Hepatocyte (in vitro differentiated cells): ENCODE measurements at regions not wholly inside any gene's neighbourhood (a gene's known extent, or its start where the extent isn't known, plus 50 kb on each side); places are given as distances from the start of the nearest gene placed in this dataset.

Source experiments
- DNase-seq: peaks from one replicate; pipeline ENCODE4 v3.0.0-alpha.2; 2016; ENCODE audit warnings: low spot score
- H2AFZ ChIP-seq: fragments of 200-600 bp; sonication (generic); 2 replicates; pipeline ENCODE4 v1.6.0; 2016; ENCODE audit warnings: antibody characterized with exemption, mild to moderate bottlenecking
- H3K27ac ChIP-seq: fragments of 200-600 bp; sonication (generic); 2 replicates; pipeline ENCODE4 v1.5.1; 2016; ENCODE audit warnings: mild to moderate bottlenecking
- H3K27me3 ChIP-seq: fragments of 200-600 bp; sonication (generic); 2 replicates; pipeline ENCODE4 v1.6.1; 2016
- H3K36me3 ChIP-seq: fragments of 200-600 bp; sonication (generic); replicated peaks from 2 replicates; pipeline ENCODE4 v1.5.1; 2016; ENCODE audit warnings: low read depth; ENCODE audit not compliant: insufficient read depth
- H3K4me1 ChIP-seq: fragments of 200-600 bp; sonication (generic); 2 replicates; pipeline ENCODE4 v1.5.1; 2016; ENCODE audit warnings: mild to moderate bottlenecking, moderate library complexity; ENCODE audit not compliant: insufficient read depth
- H3K4me2 ChIP-seq: fragments of 200-600 bp; sonication (generic); 2 replicates; pipeline ENCODE4 v1.6.0; 2016
- H3K4me3 ChIP-seq: fragments of 200-600 bp; sonication (generic); 2 replicates; pipeline ENCODE4 v1.5.1; 2016; ENCODE audit warnings: mild to moderate bottlenecking
- H3K79me2 ChIP-seq: fragments of 200-600 bp; sonication (generic); 2 replicates; pipeline ENCODE4 v1.6.0; 2017; ENCODE audit warnings: mild to moderate bottlenecking
- H3K9me2 ChIP-seq: fragments of 200-600 bp; sonication (generic); replicated peaks from 2 replicates; pipeline ENCODE4 v1.6.0; 2017; ENCODE audit warnings: mild to moderate bottlenecking; ENCODE audit not compliant: insufficient read depth
- H3K9me3 ChIP-seq: fragments of 200-600 bp; sonication (generic); 2 replicates; pipeline ENCODE4 v1.5.1; 2016; ENCODE audit warnings: low read depth, mild to moderate bottlenecking
- H4K20me1 ChIP-seq: fragments of 200-600 bp; sonication (generic); 2 replicates; pipeline ENCODE4 v1.6.0; 2016; ENCODE audit warnings: mild to moderate bottlenecking; ENCODE audit not compliant: insufficient read depth, poor library complexity, severe bottlenecking
- CTCF ChIP-seq: fragments of 200-600 bp; sonication (generic); IDR thresholded peaks from 2 replicates; pipeline ENCODE4 v1.5.1; 2016; ENCODE audit warnings: antibody characterized with exemption, mild to moderate bottlenecking; ENCODE audit not compliant: poor library complexity
- EZH2 ChIP-seq: fragments of 200-600 bp; sonication (generic); IDR thresholded peaks from 2 replicates; pipeline ENCODE4 v1.6.1; 2016; ENCODE audit warnings: antibody characterized with exemption, mild to moderate bottlenecking, borderline replicate concordance
- EZH2phosphoT487 ChIP-seq: fragments of 200-600 bp; sonication (generic); IDR thresholded peaks from one replicate; pipeline ENCODE4 v1.6.1; 2018; ENCODE audit warnings: antibody characterized with exemption, mild to moderate bottlenecking, low read depth, moderate library complexity; ENCODE audit not compliant: unreplicated experiment, severe bottlenecking
- WGBS: methylation state at CpG from one replicate; pipeline ENCODE4 v1.1.6; 2016; ENCODE audit warnings: low lambda C conversion rate; ENCODE audit errors: missing lambda C conversion rate; 5-methylcytosine and 5-hydroxymethylcytosine counted together

- H4K20me1 ChIP-seq: no peaks in the 10 kb centered on the region
- no peak overlapping the region for H3K4me3 ChIP-seq
- DNase-seq: no peak
- H3K4me1 ChIP-seq: no peaks in the 10 kb centered on the region
- H3K27me3 ChIP-seq: no peaks in the 10 kb centered on the region
- no peaks in the 10 kb centered on the region for H3K36me3 ChIP-seq
- no peaks in the 10 kb centered on the region for H3K9me3 ChIP-seq
- WGBS: 95% methylated on average over 3 of the region's 3 CpGs
- H2AFZ ChIP-seq: no peak overlapping the region
- H3K27ac ChIP-seq: no peak overlapping the region
- no peaks in the 10 kb centered on the region for H3K79me2 ChIP-seq
- no peak overlapping the region for H3K4me2 ChIP-seq
- H3K9me2 ChIP-seq: no peaks in the 10 kb centered on the region
- TF ChIP-seq EZH2phosphoT487: no peak
- no peak for TF ChIP-seq EZH2
- no peak for TF ChIP-seq CTCF
These were observed 1582.7 kb downstream of the STIM2 start for GRCh38 chr4:28443371-28443770.

GRCh38 chr4:28443801-28444412 is 1583.3 kb downstream of the STIM2 start:
- Histone ChIP-seq H2AFZ (no peak overlapping the region), H3K79me2 (no peaks in the 10 kb centered on the region), H3K36me3 (no peaks in the 10 kb centered on the region), H4K20me1 (no peaks in the 10 kb centered on the region), H3K4me2 (no peak overlapping the region), H3K9me2 (no peaks in the 10 kb centered on the region), H3K27me3 (no peaks in the 10 kb centered on the region), H3K4me1 (no peaks in the 10 kb centered on the region), H3K9me3 (no peaks in the 10 kb centered on the region), H3K4me3 (no peak overlapping the region), H3K27ac (no peak overlapping the region)
- TF ChIP-seq CTCF: no peak
- no peak for TF ChIP-seq EZH2phosphoT487
- TF ChIP-seq EZH2: no peak
- peak; percentile 23 for DNase-seq
- 74% methylated on average over 7 of the region's 7 CpGs for WGBS

GRCh38 chr4:28444886-28445496 is 1584.3 kb downstream of the STIM2 start:
- Histone ChIP-seq H3K9me3 (no peaks in the 10 kb centered on the region), H2AFZ (no peak overlapping the region), H3K4me2 (no peak overlapping the region), H3K79me2 (no peaks in the 10 kb centered on the region), H3K27ac (no peak overlapping the region), H3K9me2 (no peaks in the 10 kb centered on the region), H4K20me1 (no peaks in the 10 kb centered on the region), H3K4me1 (no peaks in the 10 kb centered on the region), H3K4me3 (no peak overlapping the region), H3K36me3 (no peaks in the 10 kb centered on the region), H3K27me3 (no peaks in the 10 kb centered on the region)
- 89% methylated on average over 3 of the region's 3 CpGs for WGBS
- DNase-seq: no peak
- TF ChIP-seq CTCF (no peak), EZH2 (no peak), EZH2phosphoT487 (no peak)
